ENCODE measurements at regions not wholly inside any gene's neighbourhood (a gene's known extent, or its start where the extent isn't known, plus 50 kb on each side); places are given as distances from the start of the nearest gene placed in this dataset.

- no peak for DNase-seq (ENCODE audit: low spot score)
Measured at GRCh38 chr6:79302341-79302740, 67.9 kb upstream of the HMGN3 start.

- no peak for DNase-seq (ENCODE audit: low spot score)
Measured at GRCh38 chr6:79301290-79301689, 66.8 kb upstream of the HMGN3 start.

GRCh38 chr6:79296211-79296610 is 61.7 kb upstream of the HMGN3 start:
- DNase-seq (ENCODE audit: low spot score), result no peak

Measured in SW480 (cell line).